Fibroblast of skin of back (primary cell): ENCODE measurements at regions not wholly inside any gene's neighbourhood (a gene's known extent, or its start where the extent isn't known, plus 50 kb on each side); places are given as distances from the start of the nearest gene placed in this dataset.

Experiments used
- DNase-seq: peaks from one replicate; pipeline ENCODE4 v3.0.0-alpha.2; 2013

DNA sequence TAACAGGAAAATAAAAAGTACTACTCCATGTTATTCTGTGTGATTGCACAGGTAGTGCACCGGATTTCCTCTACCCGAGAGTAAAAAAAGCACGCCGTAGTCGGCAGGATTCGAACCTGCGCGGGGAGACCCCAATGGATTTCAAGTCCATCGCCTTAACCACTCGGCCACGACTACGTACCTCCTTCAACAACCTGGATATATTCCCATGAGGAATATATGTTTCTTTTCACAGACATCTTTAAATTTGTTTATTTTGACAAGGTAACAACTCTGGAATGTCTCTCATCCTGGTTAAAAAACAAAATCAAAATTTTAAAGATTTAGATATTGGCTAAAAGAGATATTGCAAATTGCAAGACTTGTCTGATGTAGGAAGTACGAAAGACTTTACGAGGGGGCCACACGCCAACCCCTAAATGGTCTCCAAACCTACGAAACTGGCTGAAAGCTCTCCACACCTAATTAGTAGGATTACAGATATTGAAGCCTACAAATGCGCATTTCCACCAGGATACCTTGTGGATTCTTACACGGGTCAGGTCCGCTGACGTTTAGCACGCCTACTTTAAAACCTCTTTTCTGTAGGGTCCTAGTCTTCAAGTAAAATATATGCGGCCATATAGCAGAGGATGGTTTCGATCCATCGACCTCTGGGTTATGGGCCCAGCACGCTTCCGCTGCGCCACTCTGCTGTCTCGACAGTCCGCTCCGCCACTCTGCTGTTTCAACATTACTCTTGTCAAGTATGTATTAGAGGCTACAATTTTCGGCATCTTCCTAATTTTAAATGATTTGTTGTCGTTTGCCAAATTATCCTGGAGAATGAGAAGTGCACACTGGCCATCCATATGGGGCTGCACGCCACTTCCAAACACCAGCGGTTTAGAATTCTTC is 52.2 kb upstream of the BTN3A2 start:
- DNase-seq = peak; percentile 92
